GM18868 (cell line): ENCODE measurements at regions not wholly inside any gene's neighbourhood (a gene's known extent, or its start where the extent isn't known, plus 50 kb on each side); places are given as distances from the start of the nearest gene placed in this dataset.

Source experiments
- ATAC-seq: cut with Tn5 transposase; IDR thresholded peaks from one replicate; pipeline ENCODE4 v1.9.1; 2021; ENCODE audit warnings: mild to moderate bottlenecking, moderate library complexity; ENCODE audit not compliant: unreplicated experiment

DNA sequence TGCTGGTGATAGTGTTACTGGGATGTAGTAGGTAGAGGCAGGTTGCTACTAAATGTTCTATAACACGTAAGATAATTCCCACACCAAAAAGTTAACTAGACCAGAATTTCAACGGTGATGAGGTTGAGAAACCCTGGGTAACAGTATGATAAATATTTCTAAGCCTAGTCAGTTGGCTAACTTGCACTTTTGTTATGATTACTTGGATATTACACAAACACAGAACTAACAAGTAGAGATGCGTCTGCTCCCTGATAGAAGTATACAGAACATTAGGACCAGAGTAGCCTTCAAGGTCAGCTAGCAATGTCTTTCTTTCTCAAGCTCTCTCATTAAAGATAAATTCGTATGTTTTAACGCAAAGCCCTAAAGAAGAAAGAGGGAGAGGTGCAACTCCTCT lies 86.2 kb upstream of the FZD8 start:
- no peak for ATAC-seq

DNA sequence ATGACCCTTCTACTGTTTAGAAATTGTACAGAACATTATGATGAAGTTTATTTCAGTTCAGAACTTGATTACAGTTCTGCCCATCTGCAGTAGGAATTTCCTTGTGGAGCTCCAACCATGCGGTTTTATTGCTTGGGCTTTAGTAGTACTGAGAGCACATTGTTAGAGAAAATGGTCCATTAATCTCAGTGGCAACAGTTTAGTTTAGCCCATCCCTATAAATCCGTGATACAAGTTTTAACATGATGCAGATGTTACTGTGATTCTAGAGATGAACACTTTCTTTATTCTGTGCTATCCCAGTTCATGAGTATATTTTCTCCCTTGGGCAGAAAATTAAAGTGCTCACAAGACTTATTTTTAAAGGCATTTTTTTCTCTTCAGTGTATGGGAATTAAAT lies 84.8 kb upstream of the FZD8 start:
- ATAC-seq: no peak

DNA sequence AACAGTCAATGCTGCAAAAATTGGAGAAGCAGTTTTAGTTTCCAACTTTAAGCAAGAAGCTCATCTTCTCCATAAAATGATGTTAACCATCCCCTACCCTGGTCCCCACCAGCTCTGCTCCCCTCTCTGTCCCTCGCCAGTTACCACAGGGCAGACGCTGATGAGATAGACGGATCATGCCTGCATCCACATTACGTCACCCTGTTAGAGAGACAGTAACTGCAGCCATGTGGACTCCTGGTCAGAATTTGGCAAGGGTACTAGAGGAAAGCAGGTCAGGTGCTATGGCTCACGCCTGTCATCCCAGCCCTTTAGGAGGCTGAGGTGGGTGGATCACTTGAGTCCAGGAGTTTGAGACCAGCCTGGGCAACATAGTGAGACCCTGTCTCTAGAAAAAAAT lies 81.9 kb upstream of the FZD8 start:
- ATAC-seq: no peak

DNA sequence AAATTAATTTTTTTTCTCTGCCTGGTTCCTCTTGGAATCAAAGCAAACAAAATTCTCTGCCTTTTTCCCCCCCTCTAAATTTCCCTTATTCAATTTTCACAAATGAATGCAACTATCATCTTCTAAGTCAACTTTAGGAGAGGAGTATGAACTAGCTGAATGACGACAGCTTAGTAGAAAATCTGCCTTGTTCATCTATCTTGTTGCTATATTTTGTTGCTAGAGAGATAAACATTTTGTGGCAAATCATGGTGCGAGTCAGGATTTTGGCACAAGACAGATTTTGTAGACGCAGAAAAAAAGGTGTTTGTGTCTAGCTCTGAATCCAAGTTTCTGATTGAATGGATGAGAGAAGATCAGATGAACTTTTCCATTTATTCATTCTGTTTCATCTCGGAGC lies 81.0 kb upstream of the FZD8 start:
- no peak for ATAC-seq

DNA sequence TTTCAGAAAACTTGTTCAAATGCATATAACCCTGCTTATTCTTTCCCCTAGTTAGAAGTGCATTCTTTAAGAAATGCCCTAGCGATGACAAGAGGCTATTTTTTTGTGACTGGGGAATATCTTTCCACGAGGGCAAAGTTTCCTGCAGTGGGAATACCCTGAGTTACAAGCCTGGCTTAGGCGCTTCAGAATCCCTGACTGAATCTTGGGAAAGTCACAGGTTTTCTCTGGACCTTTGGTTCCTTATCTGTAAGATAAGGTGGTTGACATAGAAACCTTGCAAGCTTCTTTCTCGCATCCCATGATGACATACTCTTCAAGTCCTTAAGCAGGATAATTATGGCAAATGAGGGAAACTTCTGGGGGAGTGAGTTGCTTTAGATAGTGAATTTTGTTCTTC lies 80.5 kb upstream of the FZD8 start:
- no peak for ATAC-seq

DNA sequence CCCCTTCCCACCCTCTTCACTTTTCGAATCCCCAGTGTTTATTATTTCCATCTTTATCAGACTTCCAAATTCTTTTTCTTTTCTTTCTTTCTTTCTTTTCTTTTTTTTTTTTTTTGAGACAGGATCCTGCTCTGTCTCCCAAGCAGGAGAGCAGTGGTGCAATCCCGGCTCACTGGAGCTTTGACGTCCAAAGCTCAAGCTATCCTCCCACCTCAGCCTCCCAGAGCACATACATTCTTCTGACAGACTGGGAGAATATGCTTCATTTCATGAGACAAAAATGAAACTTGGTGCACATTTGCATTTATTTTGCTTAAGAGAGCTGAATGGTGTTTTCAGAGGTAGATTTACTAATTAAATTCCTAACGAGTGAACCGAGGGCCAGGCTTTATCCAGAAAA lies 80.1 kb upstream of the FZD8 start:
- ATAC-seq: no peak

DNA sequence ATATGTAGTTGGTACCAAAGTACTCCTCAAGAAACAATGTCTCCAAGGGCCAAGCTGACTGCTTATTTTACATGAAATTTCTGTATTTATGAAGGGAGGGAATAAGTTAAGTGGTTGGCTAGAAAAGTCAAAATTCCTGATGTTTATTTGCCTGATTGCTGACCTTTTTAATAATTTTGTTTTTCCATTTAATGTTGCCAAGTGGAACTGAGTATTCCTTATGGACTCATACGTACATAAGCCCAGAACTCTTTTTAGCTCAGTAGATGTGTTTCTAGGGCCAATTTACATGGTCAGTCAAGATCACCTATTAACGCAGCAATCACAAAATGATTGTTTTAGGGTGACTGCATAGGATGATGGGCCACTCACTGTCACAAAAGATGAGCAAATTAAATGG lies 78.3 kb upstream of the FZD8 start:
- ATAC-seq: no peak

DNA sequence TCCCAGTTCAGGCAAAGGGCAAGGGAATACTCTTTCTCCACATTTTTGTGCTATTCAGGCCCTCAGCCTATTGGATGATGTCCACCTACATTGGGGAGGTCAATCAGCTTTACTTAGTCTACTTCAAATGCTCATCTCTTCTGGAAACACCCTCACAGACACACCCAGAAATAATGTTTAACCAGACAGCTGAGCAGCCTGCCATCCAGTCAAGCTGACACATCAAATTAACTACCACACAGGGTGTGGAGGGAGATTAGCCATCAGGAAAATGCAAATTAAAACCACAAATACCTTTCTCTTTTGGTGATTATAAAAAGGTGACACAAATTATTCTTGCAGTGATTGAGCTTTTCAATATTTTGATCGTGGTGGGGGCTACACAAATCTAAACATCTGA lies 74.7 kb upstream of the FZD8 start:
- ATAC-seq: no peak

DNA sequence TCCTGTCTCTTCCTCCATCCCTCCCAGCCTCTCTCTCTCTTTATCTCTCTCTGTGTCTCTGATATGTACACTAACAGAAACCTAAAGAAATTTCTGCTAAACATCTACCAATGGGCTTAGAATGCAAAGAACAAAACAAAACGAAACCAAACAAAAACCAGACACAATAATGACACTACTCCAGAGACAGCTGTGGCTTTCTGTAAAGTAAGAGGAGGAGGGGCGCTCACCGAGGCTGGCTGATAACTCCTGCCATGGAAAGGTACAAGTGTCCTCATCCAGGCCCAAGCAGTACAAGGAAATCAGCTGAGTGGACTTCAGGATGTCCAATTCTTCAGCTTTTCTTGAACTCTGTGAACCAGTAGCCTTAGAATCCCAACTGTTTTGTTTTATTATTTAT lies 70.4 kb upstream of the FZD8 start:
- ATAC-seq: no peak

DNA sequence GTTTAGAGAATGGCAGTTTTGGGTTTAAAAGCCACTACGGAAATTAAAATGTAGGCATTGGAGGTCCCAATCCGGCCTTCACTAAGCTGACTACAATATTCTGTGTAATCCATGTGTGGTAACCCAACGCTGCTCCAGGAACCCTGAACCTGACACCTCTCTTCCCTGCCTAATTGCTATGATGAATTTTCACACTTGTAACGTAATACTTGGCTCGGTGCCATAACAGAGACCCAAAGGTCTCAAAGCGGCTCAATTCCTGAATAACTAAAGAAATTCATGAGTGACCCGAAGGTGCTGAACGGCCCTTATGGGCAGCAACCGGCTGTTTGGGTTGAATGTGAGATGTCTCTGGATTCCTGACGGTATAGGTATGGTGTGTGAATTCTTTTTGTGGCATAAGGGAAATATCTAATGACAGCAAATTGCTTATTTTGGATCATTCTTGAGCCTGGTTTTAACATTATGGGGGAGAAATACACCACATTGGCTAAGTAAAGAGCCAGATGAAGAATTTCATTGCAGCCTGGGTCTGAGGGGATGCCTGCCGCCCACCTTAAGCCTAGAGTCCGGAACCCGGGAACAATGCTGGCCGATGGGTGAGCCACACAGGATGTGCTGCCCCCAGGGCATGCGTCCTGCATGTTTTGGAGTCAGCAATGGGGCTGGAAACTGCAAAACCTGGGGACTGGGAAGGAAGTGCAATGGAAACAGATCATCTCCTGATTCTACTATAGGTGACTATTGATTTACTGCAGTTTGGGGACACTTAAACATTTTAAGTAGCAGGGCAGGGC lies 69.7 kb upstream of the FZD8 start:
- no peak for ATAC-seq

DNA sequence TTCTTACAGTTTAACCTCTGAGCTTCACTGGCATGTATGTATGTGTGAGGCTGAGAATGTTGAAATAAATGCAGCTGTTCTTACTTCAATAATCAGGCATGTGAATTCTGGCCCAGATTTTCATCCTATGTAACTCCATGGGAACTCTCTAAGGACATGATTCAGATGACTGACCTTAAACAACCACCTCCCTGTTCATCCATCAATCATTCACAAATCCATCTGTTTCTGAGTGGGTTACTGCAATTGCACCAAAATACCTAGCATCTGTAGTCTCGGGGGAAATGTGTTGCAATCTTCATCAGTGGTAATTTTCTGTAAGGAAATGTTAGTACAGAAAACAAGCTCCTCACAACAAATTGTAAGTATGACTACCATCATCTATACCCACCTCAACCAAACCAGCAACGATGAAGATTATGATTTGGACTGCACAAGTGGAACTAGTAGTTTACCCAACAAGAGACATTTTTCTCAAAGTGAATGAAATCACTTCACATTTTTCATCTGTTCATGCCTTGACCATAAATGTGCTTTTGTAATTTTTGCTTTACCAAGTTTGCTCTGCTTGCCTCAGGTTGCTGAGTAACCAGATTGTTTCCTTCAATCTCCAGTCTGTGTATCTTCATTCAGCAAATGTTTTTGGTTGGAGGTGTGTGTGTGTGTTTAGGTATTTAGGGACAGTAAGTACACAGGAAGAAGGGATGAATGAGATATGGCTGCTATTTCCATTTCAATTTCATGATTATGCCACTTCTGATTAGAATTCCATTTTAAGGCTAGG lies 65.7 kb upstream of the FZD8 start:
- no peak for ATAC-seq

DNA sequence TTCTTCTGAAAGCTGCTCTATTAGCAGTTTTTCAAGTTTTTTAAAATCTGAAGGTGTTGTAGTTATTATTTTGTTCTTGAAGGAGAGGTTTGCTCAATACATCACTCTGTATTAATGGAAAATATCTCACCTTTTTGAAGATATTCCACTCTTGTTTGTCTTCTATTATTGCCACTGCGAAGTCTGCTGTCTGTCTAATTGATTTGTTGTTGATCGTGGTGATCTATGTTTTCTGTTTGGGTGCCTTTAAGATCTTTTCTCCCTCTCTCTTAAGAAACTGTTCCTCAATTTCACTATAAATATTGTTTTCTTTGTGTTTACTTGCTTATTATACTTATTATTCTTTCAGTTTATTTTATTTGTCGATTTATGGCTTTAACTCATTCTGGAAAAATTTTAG lies 64.9 kb upstream of the FZD8 start:
- ATAC-seq: no peak

DNA sequence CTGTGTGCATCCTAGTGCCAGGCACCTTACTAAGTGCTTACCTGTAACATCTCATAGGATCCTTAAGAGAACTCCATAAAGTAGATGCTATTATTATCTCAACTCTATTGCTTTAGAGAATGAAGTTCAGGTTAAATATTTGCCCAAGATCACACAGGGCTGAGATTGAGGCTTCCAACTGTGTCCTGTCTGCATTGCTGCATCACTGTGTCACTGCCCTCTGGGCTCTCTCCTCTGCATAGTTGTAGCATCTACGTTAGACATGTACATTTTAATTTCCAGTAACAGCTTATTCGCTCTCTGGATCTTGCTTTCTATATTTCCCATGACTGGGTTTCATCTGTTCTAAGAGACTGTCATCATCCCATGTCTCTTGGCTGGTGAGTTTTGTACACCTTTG lies 63.6 kb upstream of the FZD8 start:
- ATAC-seq: no peak

DNA sequence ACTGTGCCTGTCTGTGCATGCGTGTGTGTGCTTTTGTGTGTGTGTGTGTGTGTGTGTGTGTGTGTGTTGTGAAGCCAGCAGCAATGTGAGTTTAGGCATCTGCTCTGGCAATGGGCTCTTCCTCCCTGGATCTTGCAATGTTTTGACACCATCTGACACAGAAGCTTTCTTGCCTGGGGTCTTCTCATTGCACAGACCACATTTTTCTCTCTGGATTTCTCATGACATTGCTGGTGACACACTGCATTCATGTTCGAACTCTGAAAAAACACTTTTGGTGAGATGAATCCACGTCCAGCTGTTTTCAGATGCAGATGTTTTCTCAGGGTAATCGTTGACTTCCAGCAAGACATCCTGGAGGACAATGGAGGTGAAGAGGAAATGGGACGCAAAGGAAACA lies 63.0 kb upstream of the FZD8 start:
- no peak for ATAC-seq

DNA sequence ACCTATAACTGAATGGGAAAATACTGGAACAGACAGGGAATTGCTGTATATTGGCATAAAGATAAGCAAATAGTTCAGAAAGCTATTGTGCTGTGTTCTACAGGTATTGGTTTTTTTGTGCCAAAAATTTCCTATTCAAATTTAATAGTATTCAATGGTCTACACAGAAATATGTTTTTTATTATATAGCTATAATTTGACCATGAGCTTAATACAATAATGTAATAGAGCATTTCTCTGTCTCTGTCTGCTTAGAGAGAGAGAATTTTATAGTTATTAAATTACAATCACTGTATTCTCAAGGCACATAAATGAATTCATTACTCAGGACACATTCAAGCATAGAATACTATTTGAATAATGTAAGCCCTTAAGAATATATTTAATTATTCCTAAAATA lies 62.3 kb upstream of the FZD8 start:
- no peak for ATAC-seq

DNA sequence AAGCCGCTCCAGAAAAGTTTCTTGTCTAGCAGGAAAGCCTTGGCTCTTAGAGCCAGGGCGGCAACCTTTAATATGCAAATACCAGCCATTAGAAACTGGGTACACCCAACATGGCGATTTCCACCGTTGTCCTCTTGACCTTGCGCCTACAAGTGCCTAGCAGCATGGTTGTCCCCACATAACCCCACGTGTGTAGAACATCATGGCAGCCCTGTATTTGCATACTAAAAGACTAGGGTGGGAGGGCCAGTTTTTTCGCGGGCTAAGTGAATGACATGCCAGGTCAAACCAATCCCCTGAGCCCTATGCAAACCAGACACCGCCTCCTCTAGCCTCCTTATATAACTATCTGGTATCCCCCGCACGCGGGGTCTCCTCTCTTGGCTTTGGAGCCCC lies 58.4 kb upstream of the FZD8 start:
- no peak for ATAC-seq

DNA sequence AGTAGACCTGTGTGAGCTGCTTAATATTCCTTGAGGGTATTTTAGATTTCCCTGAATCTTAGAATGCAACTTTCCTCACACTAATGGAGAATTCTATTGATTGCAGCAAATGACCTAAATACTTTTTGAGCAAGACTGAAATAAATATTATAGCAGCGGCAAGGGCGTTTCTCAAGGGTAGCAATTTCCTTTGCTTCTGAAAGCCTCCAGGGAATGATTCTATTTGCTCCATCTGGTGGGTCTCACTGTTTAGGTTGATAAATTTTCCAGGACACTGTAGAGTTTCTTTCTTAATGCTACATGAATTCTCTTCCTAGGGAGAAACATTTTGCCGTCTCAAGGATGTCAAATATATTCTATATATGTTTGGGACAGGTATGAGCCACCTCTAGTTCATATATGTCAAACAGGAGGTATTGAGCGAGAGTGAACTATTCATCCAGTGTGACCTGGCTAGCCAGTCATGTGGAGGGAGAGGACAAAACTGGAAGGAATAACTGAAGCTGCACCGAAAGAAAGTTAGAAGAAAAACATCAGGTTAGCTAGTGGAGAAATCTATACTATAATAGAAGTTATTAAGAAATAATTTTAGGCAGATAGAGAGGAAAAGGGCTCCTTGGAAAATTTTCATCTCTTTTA lies 57.9 kb upstream of the FZD8 start:
- no peak for ATAC-seq

DNA sequence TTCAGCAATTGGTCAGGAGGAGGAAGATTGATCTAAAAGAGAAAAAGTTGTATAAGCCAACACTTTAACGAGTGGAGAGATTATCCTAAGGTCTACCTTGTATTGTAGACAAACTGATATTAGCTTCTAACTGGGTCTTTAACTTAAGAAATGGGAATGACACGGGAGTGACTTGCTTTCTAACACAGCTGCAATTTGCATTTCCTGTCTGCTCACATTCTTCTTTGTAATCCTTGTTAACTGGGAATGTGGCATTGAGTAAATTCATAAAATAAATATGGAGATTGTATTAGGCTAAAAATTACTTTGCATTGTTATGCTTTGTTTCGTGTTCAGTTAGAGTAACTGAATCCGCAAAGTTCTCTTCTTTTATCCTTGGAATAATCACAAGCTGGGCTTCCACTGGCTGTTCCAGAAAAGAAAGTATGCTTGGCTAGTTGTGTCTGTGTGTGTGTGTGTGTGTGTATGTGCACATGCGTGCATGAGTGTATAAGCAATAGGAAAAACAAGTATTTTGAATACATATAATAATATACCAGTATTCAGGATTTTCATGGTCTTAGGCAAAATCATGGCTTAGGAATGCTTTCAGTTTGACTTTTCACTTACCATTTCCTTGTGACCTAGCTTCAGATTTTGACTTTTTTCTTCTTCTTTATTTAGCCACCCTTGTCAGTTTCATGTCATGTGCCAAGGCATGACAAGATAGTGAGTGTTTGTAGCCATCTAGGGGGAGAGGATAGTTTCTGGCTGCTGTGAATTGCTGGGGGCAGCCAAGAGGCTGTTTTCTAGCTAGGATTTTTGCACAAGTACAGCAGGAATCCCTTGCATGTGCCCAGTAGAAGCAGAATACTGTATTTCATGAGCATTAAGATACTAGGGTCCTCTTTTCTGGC lies 54.5 kb upstream of the FZD8 start:
- no peak for ATAC-seq

DNA sequence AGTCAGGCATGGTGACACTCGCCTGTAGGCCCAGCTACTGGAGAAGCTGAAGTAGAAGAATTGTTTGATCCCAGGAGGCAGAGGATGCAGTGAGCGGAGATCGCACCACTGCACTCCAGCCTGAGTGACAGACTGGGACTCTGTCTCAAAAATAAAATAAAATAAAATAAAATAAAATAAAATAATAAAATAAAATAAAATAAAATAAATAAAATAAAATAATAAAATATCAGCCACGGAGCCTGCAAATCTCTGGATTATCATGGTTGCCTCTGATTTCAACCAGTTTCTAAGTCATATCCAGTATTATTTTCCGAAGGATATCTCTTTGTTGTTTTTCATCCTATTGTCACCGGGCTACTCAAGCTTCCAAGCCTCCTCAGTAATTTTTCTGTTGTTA lies 51.7 kb upstream of the FZD8 start:
- ATAC-seq: no peak
